Stimulated activated CD4-positive, alpha-beta T cell treated with anti-CD3 and anti-CD28 coated beads, Interleukin-1b, Interleukin-23, amount 100 ng/mL, for 4 hours (primary cell): ENCODE measurements at regions not wholly inside any gene's neighbourhood (a gene's known extent, or its start where the extent isn't known, plus 50 kb on each side); places are given as distances from the start of the nearest gene placed in this dataset.

Experiments
- DNase-seq, 2 donors: peaks; one replicate each; pipeline ENCODE4 v3.0.0-alpha.2; 2020; ENCODE audit warnings: low read depth in 2 of 2

DNA sequence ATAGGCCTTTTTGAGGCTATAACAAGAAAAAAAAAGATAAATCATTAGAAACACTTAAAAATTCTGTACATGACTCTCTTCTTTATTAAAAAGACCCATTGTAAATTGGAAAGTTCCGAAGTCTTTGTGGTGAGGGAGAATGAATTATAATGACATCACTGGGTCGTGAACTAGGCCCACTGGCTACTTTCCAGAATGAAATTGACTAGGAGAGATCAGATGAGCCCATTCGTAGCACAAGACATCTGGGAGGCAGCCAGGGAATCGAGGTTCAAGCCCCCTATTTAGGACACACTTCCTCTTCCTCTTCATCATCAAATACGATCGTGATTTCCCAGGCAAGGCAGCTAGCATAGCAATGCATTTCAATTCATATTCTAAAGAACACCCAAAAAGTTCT is 889.8 kb upstream of the NR2F2 start:
- DNase-seq: no peak

DNA sequence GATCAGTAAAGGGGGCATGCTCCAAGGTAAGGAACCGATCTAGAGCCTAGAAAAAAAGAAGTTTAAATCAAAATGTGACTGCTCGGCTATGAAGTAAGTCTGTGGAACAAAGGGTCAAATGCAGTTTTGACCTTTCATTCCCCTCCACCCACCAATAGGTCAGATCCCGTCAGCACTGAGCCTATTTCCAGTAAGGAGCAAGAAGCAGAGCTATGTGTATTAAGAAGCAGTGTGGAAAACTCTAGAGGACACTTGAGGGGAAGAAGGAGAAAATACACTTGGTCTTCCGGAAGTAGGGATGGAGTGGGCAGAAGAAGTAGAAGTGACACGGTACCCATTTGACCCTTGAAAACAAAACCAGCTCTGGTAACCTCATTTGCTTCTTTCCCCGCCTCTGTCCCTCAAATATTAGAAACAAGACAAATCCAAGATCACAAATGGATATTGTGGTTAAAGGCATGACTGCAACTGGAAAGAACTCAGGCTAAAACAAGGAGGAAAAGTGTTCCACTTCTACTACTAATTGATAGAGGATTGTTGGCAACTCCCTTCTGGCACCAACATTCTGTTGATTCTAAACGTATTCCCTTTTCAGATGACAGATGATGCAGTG is 888.3 kb upstream of the NR2F2 start:
- no peak for DNase-seq

DNA sequence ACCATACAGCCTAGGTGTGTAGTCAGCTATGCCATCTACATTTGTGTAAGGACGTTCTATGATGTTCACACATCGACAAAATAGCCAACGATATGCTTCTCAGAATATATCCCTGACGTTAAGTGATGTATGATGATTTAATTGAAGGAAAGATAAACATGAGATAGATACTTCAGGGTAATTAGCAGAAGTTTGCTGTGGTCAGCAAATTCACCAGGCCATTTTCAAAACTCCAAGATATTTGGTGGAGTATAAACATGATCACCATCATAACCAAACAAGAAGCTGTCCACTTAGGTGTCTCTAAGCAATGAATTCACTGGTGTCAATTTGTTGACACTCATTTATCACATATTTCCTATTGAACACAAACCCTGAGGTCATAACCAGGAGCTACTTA is 885.6 kb upstream of the NR2F2 start:
- DNase-seq: no peak

DNA sequence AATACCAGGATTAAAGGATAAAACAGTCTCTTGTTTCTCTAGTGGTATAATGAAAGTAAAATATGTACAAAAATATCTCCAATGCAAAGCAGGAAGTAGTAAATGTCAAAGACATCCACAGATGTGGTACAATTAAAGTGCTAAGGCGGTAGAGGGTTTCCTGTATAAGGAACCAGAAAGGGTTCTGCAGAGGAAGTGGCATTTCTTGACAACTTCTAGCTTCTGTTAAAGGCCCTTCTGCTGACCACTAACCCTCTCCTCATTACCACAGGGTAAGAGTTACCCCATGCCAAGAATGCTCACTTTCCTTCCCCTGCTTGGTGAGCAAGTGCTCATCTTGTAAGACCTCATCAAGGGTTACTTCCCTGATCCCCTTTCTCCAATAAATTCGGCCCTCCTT is 883.6 kb upstream of the NR2F2 start:
- DNase-seq: no peak

DNA sequence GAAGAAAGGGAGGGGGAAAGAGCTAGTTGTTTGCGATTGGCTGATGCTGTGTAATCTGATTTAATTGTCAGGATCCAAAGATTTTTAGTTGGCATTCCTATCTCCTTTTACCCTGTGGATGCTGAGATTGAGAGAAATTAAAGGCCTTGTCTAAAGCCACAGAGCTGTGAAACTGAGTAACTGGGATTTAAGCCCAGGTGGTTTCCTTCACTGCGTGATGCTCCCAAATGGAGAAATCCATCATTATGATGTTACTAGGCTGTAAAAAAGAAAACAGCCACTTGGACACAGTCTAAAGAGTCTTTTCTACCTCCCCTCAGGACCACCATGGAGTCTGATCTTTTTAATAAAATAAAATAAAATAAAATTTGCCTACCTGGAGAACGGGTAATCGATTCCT is 883.0 kb upstream of the NR2F2 start:
- DNase-seq: no peak

DNA sequence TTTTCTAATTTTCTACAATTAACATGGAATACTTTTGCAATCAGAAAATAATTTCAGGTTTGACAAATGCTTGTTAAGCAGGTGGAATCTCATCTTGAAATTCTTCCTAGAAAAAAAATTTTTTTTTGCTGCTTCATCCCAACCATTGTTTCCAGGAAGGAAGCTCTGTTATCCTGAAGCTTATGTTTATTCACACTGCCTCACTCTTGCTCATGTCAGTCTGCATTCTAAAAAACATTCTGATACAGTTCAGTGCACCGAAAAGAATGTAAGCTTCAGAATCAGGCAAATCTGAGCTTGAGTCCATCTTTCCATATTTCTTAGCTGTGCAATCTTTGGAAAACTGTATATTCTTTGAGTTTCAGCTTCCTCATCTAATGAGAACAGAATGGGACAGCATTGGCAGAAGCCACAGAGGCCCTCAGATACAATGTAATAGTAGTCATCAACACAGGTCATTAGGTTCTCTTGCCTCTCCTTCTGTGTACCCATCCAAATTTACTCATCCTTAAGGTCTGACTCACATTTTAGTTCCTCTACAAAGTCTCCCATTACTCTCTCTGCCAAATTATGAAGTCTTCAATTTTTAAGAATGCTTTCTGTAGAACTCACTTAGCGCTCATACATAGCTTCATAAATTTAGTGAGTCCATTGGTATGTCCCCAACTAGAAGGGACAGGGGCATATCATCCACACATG is 881.8 kb upstream of the NR2F2 start:
- DNase-seq: no peak

DNA sequence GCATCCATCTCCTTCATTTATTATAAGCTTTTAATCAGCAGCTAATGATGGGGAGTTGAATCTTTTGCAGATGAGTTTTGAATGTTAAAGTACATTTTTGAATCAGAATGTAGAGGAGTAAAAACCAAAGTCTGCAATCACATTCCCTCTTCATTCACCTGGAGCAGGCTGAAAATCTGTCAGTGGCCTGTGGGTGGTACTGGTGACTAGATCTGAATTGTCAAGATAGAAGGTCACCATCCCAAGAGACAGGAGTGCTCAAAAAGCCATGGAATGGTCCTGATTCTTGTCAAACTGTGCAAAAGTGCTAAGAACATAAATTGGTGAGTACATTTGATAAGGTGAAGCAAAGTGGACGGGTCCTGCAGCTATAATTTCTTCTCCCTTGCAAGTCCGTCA is 881.3 kb upstream of the NR2F2 start:
- DNase-seq: no peak

DNA sequence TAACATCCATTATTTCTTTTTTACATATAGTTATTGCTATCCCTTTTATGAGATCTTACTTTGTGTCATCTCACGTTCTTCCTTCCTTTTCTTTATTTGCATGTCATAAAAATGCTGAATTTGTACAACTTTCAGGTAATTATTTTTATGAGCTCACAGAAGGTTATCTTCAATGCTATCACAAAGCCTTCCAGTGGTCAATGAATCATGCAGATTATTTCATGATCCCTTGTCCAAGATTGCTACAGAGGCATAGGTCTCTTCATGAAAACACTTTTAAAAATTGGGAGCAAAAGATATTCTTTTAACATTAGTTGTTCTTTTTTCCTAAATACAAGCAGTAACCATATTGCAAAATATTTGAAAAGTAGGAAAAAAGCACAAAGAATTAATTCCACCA is 880.1 kb upstream of the NR2F2 start:
- no peak for DNase-seq

DNA sequence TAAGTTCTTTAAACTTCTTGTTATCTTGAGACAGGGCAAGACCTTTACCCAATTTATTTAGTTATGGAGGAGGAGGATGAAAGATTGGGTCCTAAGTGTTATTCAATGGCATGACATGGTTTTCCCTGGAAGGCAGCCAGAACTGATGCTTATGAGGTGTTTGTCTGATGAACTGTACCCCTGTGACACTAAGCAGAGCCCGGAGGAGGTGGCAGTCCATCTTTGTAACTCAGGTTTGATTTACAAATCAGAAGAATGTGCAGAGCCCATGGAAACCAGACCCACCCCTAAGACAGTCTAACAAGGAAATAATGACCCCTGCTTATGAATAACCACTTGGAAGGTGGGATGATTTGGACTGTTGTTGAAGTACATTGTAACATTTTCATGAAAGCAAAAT is 878.6 kb upstream of the NR2F2 start:
- DNase-seq: no peak

DNA sequence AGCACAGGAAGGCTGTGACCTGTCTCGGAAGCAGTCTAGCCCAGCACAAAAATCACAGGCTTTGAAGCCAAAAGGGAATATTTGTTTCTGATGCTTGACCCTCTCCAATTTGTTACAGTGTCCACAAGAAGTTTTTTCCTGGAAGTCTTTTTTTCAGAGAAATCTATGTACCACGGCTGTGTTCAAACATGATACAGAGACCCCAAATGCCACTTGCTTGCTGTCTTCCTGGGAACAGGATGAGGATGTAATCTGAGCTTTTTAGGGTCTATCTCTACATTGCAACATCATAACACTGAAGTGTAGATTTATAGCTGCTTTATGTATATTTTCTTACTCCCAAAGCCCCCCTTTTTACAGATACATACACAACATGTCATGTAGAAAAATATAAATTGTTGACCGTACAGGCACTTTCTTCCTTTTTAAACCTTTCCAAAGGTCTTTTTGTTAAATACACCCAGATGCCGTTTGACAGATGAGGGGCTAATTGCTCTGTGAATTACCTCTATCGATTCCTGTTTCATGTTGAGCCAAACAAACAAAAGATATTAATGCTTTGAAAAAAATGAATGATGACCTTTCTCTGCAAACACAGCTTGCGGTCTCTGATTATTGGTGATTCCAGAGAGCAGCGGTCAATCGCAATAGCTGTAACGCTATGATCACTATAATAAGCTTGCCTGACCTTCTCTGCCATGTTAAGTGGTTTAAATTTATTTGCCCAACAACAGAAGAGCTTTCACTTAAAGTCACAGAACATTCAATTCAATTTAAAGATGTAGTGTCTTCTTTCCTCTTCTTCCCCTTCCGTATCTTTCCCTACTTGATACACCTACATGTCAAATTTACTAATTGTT is 875.9 kb upstream of the NR2F2 start:
- no peak for DNase-seq

DNA sequence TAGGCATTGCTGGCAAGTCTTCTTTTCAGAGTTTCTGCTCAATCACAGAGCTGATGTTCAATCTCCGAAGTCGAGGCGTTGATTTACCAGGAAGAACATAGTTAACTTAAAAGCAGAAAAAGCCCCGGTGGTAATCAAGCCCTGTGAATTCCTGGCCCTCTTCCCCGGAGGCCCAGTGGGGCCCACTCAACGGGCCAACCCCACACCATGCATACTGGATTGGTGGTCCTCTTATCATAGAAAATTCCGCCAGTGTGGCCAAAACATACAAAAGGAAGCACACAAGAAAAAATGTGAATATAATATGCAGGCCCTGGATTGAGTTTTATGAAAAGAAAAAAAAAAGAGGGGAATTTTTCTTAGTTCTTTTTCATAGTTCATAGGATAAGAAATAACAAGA is 873.0 kb upstream of the NR2F2 start:
- DNase-seq: no peak

DNA sequence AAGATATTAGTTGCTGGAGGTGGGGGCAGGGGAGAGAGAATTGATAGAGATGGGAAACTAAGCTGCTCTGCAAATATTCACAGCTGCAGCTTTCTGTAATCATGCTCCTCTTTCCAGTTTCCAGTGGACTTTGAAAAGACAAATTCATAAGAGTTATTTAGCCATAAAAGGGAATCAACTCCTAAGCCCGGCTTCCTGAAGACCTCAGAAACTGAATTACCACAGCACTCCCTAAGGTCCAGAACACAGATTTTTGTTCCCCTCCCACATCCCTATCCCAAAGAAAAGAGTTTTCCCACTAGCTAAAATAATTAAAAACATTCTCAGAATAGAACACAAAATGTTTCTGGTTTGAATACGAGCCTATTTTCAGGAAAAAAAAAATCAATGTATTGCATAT is 871.8 kb upstream of the NR2F2 start:
- DNase-seq: no peak

DNA sequence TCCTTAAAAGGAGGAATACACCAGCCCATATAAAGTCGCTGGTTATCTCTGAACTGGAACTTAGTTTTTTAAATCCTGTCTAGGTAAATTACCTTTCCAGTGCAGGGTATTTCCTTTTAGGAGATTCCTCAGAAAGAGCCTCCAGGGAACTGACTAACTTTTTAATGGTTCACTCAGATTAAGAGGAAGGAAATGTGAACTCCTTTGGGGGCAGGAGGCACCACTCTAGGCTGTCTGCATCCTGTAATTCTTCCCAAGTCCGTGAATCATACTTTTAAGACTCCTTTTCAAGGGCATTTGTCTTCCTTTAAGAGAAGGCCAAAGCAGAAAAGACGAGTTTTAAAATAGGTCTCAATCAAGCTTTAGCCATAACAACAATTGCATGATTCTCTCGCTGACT is 871.2 kb upstream of the NR2F2 start:
- no peak for DNase-seq

DNA sequence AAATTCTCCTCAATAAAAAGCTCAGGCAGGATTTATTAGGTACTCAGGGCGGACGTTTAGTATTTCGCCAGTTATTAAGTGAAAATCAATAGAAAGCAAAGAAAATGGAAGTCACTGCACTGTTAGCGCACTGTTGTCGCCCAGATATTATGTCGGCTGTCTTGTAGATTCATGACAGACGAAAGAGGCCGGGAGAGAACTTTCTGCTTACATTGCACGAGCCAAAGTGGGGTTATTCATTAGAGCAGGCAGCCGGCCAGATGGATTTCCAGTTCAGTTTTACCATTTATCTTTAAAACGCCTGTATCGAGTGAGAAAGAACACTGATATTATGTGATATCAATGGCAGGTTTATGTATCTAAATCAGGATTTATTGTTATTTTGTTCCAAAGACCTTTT is 866.0 kb upstream of the NR2F2 start:
- DNase-seq: no peak

DNA sequence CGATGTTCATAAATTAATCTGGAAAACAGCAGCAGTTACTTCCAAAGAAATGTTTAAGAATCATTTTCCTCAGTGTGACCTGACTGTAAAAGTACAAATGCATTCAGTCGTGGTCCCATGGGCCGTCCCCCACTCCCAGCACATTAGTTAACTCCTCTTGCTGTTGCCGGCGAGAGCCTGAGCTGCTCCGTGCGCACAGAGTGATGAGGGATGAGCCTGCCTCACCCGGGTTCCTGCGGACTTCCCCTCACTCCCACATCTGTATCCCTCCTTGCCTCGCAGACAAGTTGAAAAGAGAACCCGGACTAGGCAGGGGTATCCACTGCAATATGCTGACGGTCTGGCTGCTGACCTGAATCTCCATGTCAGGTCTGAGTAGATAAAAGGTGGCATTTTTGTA is 861.7 kb upstream of the NR2F2 start:
- DNase-seq: no peak

DNA sequence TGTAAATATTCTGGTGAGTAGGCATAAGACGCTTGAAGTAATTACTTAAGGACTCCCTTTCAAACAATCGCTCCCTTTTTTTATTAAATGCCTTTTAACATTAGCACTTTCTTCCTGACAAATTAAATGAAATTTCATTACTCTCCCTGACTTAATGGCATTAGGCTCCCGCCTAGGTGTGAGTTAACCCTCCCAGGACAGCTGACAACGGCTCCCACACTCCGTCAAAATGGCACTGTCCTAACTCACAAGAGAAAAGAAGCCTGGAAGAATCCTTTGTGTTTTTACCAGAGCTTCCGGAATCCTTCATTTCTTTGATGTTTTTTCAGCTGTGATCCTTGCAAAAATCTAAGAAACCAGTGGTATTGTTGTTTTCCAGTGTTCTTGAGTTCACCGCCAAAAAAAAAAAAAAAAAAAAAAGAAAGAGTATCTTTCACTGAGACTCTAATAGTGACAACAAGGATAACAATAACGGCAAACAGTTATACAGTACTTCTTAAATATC is 861.0 kb upstream of the NR2F2 start:
- DNase-seq: no peak

DNA sequence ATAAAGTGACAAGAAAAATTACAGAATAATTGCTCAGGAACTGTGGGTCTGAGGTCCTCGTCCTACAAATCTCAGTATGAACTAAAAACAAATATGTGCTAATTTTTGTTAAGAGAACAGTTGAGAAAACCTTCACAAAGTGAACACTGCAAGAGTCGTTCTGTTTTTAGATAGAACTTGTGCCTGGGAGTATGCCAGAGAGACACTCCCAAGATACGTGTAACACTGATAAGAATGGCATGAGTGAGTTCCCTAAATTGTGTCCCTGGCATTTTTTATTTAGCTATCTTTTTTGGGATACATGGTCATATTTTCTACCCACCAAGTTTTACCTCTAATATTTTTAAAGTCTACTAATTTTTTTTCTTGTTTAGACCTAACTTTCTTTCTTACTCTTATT is 860.0 kb upstream of the NR2F2 start:
- no peak for DNase-seq

DNA sequence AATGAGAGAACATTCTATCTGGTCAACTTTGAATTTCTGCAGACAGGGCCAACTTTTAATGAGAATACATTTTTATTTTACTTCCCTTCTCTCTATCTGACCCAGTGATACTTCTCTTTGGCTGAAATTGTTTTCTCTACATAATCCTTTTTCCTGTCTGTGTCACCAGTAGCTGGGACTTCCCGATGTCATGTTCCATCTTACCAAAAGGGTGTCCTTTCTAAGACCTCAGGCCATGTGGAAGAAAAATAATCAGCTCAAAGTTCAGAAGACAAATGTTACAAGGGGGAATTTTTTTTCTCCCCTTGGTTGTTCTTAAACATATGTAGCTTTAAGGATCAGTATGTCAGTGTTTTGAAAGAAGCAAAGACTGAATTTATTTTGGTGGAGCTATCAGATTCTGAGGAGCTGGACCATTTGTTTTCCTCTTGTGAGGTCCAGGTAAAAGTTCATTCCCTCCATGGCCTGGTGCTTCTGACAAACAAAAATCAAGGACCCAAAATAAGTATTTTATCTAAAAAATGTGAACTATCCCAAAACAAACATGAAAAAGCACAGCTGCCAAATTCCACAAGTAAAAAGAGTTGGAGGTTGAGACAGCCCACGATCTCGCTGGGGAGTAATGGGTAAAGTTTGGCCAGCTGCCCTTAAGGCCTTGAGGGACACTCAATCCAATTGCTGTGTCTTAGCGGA is 859.4 kb upstream of the NR2F2 start:
- no peak for DNase-seq

DNA sequence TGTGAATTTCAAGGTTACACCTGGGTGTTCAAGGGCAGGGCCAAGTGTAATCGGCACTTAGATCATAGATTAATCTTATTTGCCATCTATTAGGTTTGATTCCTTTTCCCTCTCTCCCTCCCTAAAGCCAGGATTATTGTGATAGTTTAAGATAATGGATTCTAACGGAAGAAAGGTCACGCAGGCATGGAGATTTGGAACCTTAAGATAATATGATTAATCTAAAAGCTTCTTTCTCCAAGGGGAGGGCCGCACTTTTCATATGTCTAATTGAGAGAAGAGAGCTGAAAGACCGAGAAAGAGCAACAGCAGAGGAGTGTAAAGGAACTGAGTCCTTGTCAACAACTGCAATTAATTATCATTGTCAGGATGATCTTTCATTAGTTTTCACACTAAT is 858.8 kb upstream of the NR2F2 start:
- DNase-seq: no peak

DNA sequence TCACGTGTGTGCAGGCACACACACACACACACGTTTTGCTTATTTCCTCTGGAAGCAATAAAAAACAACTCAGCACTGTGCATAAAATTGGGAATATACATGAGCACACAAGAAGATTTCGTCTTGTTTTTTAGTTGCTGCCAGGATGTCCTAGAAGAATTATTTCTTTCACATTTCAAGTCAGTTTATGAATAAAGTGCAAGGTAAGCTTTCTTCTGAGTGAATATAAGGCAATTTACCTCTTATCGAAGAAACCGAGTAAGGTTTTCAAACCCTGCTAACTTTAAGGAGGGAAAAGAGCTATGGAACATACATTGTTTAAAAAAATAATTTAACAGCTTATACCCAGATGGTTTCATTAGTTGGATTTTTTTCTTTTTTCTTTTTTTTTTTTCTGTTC is 855.4 kb upstream of the NR2F2 start:
- DNase-seq: no peak

DNA sequence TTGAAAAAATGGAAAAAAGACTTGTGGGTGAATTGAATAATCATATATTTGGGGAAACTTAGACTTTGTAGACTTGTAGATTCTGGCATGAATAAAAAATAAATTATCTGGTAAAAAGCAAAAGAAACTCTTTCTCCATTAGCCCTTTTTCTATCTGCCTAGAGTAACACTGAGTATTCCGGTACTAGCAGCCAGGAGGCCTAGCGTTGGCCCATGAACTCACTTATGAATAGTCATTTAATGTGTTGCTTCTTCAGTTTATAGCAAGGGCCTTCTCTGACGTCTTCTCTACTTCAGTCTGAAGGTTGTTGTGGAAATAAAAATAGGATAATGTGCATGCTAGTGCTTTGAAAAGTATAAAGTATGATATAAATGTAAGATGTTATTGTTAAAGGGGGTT is 851.2 kb upstream of the NR2F2 start:
- DNase-seq: no peak

DNA sequence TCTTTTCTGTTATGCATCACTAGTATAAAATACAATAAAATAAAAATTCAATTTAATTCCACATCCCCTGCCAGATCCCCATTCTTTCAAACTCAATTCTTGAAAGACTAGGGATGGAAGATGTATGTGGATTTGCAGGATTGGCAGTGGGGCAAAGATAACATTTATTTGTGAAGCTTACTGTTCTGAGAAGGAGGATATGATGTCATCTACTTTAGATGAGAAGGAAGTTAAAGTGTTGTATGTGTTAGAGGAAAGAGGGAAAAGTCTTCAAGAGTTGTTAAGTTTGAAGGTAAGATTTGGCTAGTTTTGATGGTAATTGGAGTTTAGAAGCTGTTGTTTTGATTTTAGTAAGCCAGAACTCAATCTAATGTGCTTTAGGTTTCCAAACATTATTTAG is 845.1 kb upstream of the NR2F2 start:
- no peak for DNase-seq
